ENCODE measurements at regions not wholly inside any gene's neighbourhood (a gene's known extent, or its start where the extent isn't known, plus 50 kb on each side); places are given as distances from the start of the nearest gene placed in this dataset.

GRCh38 chr16:80060470-80060869, 459.9 kb upstream of the MAF start:
- no peak overlapping the region for H3K27ac ChIP-seq (ENCODE audit: insufficient read depth, low read depth, low read length, poor library complexity, severe bottlenecking)
- no peaks in the 10 kb centered on the region for H3K27me3 ChIP-seq (ENCODE audit: control insufficient read depth, insufficient read depth, low read length, poor library complexity, severe bottlenecking)
- no peaks in the 10 kb centered on the region for H3K36me3 ChIP-seq (ENCODE audit: control insufficient read depth, insufficient read depth, low read length)
- 95% methylated on average over 3 of the region's 3 CpGs for WGBS, 2 experiments
- H3K4me3 ChIP-seq (ENCODE audit: insufficient read depth, low read depth, low read length) = no peak overlapping the region
- H3K4me1 ChIP-seq (ENCODE audit: control insufficient read depth, insufficient read depth, low read length) = no peaks in the 10 kb centered on the region
- no peaks in the 10 kb centered on the region for H3K9me3 ChIP-seq (ENCODE audit: control insufficient read depth, low read length)

DNA sequence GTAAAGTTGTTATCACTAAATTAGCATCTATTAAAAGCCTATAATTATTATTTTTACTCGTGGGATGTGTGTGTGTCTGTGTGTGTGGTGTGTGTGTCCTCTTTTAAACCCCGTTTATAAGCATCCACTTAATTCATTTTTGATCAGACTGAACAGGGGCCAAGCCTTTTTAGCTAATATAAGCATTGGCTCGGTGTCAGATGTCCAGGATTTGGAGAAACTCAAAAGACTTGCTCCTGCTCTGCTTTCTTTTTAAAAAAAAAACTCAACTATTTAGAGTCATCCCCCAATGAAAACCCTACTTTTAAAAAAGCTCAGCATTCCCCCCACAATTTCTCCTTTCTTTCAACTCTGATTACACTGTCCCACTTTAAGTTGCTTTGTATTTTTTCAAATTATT, 459.3 kb upstream of the MAF start:
- Histone ChIP-seq H3K36me3 (ENCODE audit: control insufficient read depth, insufficient read depth, low read length) (no peaks in the 10 kb centered on the region), H3K4me3 (ENCODE audit: insufficient read depth, low read depth, low read length) (no peak overlapping the region), H3K27me3 (ENCODE audit: control insufficient read depth, insufficient read depth, low read length, poor library complexity, severe bottlenecking) (no peaks in the 10 kb centered on the region), H3K9me3 (ENCODE audit: control insufficient read depth, low read length) (no peaks in the 10 kb centered on the region), H3K4me1 (ENCODE audit: control insufficient read depth, insufficient read depth, low read length) (no peaks in the 10 kb centered on the region), H3K27ac (ENCODE audit: insufficient read depth, low read depth, low read length, poor library complexity, severe bottlenecking) (no peak overlapping the region)
- 98 to 99% methylated on average over 2 of the region's 3 CpGs for WGBS, 2 experiments

GRCh38 chr16:80058214-80058613, 457.7 kb upstream of the MAF start:
- 93 to 96% methylated on average over 9 of the region's 9 CpGs for WGBS, 2 experiments
- no peaks in the 10 kb centered on the region for H3K9me3 ChIP-seq (ENCODE audit: control insufficient read depth, low read length)
- H3K36me3 ChIP-seq (ENCODE audit: control insufficient read depth, insufficient read depth, low read length) = no peaks in the 10 kb centered on the region
- H3K4me3 ChIP-seq (ENCODE audit: insufficient read depth, low read depth, low read length) = no peak overlapping the region
- H3K27ac ChIP-seq (ENCODE audit: insufficient read depth, low read depth, low read length, poor library complexity, severe bottlenecking) = no peak overlapping the region
- no peaks in the 10 kb centered on the region for H3K4me1 ChIP-seq (ENCODE audit: control insufficient read depth, insufficient read depth, low read length)
- H3K27me3 ChIP-seq (ENCODE audit: control insufficient read depth, insufficient read depth, low read length, poor library complexity, severe bottlenecking) = no peaks in the 10 kb centered on the region

DNA sequence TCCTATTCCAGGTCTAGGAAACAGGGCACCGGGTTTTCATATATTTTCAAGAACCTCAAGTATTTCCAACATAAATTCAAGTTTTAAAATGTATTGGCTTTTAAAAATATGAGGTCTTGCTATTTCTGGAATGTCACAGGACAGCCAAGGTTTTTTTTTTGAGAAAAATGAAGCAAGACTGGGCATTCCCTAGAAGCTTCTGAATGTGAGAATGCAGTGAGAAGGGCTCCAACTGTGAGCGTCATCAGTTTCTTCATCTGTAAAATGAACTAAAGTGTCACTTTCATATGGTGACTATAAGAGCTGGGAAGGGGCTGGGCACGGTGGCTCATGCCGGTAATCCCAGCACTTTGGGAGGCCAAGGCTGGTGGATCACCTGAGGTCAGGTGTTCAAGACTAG, 455.8 kb upstream of the MAF start:
- Histone ChIP-seq H3K27me3 (ENCODE audit: control insufficient read depth, insufficient read depth, low read length, poor library complexity, severe bottlenecking) (no peaks in the 10 kb centered on the region), H3K4me1 (ENCODE audit: control insufficient read depth, insufficient read depth, low read length) (no peaks in the 10 kb centered on the region), H3K9me3 (ENCODE audit: control insufficient read depth, low read length) (no peaks in the 10 kb centered on the region), H3K4me3 (ENCODE audit: insufficient read depth, low read depth, low read length) (no peak overlapping the region), H3K27ac (ENCODE audit: insufficient read depth, low read depth, low read length, poor library complexity, severe bottlenecking) (no peak overlapping the region), H3K36me3 (ENCODE audit: control insufficient read depth, insufficient read depth, low read length) (no peaks in the 10 kb centered on the region)
- 91 to 95% methylated on average over 4 of the region's 4 CpGs for WGBS, 2 experiments

DNA sequence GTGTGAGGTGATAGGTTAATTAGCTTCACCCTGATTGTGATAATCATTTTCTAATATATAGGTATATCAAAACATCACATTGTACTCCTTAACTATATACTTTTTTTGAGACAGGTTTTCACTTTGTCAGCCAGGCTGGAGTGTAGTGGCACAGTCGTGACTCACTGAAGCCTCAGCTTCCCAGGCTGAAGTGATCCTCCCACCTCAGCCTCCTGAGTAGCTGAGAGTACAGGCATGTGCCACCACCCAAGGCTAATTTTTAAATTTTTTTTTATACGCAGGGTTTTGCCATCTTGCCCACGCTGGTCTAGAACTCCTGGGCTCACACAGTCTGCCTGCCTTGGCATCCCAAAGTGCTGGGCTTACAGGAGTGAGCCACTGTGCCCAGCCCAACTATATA, 455.3 kb upstream of the MAF start:
- 94 to 97% methylated on average over 3 of the region's 3 CpGs for WGBS, 2 experiments
- Histone ChIP-seq H3K36me3 (ENCODE audit: control insufficient read depth, insufficient read depth, low read length) (no peaks in the 10 kb centered on the region), H3K9me3 (ENCODE audit: control insufficient read depth, low read length) (no peaks in the 10 kb centered on the region), H3K27me3 (ENCODE audit: control insufficient read depth, insufficient read depth, low read length, poor library complexity, severe bottlenecking) (no peaks in the 10 kb centered on the region), H3K27ac (ENCODE audit: insufficient read depth, low read depth, low read length, poor library complexity, severe bottlenecking) (no peak overlapping the region), H3K4me1 (ENCODE audit: control insufficient read depth, insufficient read depth, low read length) (no peaks in the 10 kb centered on the region), H3K4me3 (ENCODE audit: insufficient read depth, low read depth, low read length) (no peak overlapping the region)

GRCh38 chr16:80054647-80055046, 454.1 kb upstream of the MAF start:
- H3K9me3 ChIP-seq (ENCODE audit: control insufficient read depth, low read length) = no peaks in the 10 kb centered on the region
- H3K27ac ChIP-seq (ENCODE audit: insufficient read depth, low read depth, low read length, poor library complexity, severe bottlenecking) = no peak overlapping the region
- H3K36me3 ChIP-seq (ENCODE audit: control insufficient read depth, insufficient read depth, low read length) = no peaks in the 10 kb centered on the region
- 95 to 100% methylated on average over 2 of the region's 2 CpGs for WGBS, 2 experiments
- no peaks in the 10 kb centered on the region for H3K4me1 ChIP-seq (ENCODE audit: control insufficient read depth, insufficient read depth, low read length)
- no peaks in the 10 kb centered on the region for H3K27me3 ChIP-seq (ENCODE audit: control insufficient read depth, insufficient read depth, low read length, poor library complexity, severe bottlenecking)
- no peak overlapping the region for H3K4me3 ChIP-seq (ENCODE audit: insufficient read depth, low read depth, low read length)

GRCh38 chr16:80051040-80051439, 450.5 kb upstream of the MAF start:
- no peaks in the 10 kb centered on the region for H3K9me3 ChIP-seq (ENCODE audit: control insufficient read depth, low read length)

GRCh38 chr16:80048250-80048649, 447.7 kb upstream of the MAF start:
- H3K27me3 ChIP-seq (ENCODE audit: control insufficient read depth, insufficient read depth, low read length, poor library complexity, severe bottlenecking) = no peaks in the 10 kb centered on the region
- 80 to 95% methylated on average over 1 of the region's 1 CpG for WGBS, 2 experiments

More at GRCh38 chr16:80051040-80051439, 450.5 kb upstream of the MAF start:
- Histone ChIP-seq H3K4me3 (ENCODE audit: insufficient read depth, low read depth, low read length) (no peak overlapping the region), H3K27ac (ENCODE audit: insufficient read depth, low read depth, low read length, poor library complexity, severe bottlenecking) (no peak overlapping the region), H3K36me3 (ENCODE audit: control insufficient read depth, insufficient read depth, low read length) (no peaks in the 10 kb centered on the region), H3K27me3 (ENCODE audit: control insufficient read depth, insufficient read depth, low read length, poor library complexity, severe bottlenecking) (no peaks in the 10 kb centered on the region), H3K4me1 (ENCODE audit: control insufficient read depth, insufficient read depth, low read length) (peaks cover 1% of the 10 kb centered on the region)
- WGBS, 2 experiments = 86 to 89% methylated on average over 9 of the region's 9 CpGs

DNA sequence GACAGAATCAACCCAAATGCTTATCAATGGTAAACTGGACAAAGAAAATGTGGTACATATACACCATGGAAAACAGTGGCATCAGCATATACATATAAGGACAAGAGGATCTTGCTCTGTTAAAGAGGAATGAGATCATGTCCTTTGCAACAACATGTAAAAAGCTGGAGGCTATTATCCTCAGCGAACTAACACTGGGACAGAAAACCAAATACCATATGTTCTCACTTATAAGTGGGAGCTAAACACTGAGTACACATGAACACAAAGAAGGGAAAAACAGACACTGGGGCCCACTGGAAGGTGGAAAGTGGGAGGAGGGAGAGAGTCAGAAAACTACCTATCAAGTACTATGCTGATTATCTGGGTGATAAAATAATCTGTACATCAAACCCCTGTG, 447.3 kb upstream of the MAF start:
- Histone ChIP-seq H3K9me3 (ENCODE audit: control insufficient read depth, low read length) (no peaks in the 10 kb centered on the region), H3K4me1 (ENCODE audit: control insufficient read depth, insufficient read depth, low read length) (peaks cover 5% of the 10 kb centered on the region), H3K4me3 (ENCODE audit: insufficient read depth, low read depth, low read length) (no peak overlapping the region), H3K27me3 (ENCODE audit: control insufficient read depth, insufficient read depth, low read length, poor library complexity, severe bottlenecking) (no peaks in the 10 kb centered on the region), H3K36me3 (ENCODE audit: control insufficient read depth, insufficient read depth, low read length) (no peaks in the 10 kb centered on the region), H3K27ac (ENCODE audit: insufficient read depth, low read depth, low read length, poor library complexity, severe bottlenecking) (no peak overlapping the region)
- 80 to 100% methylated on average over 1 of the region's 1 CpG for WGBS, 2 experiments

More at GRCh38 chr16:80048250-80048649, 447.7 kb upstream of the MAF start:
- Histone ChIP-seq H3K36me3 (ENCODE audit: control insufficient read depth, insufficient read depth, low read length) (no peaks in the 10 kb centered on the region), H3K4me3 (ENCODE audit: insufficient read depth, low read depth, low read length) (no peak overlapping the region), H3K9me3 (ENCODE audit: control insufficient read depth, low read length) (no peaks in the 10 kb centered on the region), H3K4me1 (ENCODE audit: control insufficient read depth, insufficient read depth, low read length) (peaks cover 5% of the 10 kb centered on the region), H3K27ac (ENCODE audit: insufficient read depth, low read depth, low read length, poor library complexity, severe bottlenecking) (no peak overlapping the region)

DNA sequence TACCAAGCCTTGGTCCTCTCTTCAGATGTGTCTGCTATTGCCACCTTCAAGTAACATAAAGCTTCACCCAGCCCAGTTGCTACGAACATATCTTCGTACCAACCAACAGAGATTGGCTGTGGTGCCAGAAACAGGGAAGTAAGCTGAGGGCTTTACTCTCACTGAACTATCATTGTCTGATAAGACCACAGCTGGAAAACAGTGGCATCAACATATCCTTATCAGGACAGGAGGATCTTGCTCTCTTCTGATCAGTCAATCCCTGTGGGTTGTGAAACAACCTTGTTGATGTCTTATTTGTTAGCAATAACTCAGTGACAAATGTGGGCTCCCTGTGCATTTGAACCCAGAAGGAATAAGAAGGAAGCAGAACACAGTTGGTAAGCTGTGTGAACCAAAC, 446.3 kb upstream of the MAF start:
- no peak overlapping the region for H3K27ac ChIP-seq (ENCODE audit: insufficient read depth, low read depth, low read length, poor library complexity, severe bottlenecking)
- H3K27me3 ChIP-seq (ENCODE audit: control insufficient read depth, insufficient read depth, low read length, poor library complexity, severe bottlenecking) = no peaks in the 10 kb centered on the region
- 97 to 100% methylated on average over 2 of the region's 2 CpGs for WGBS, 2 experiments
- no peaks in the 10 kb centered on the region for H3K9me3 ChIP-seq (ENCODE audit: control insufficient read depth, low read length)
- H3K36me3 ChIP-seq (ENCODE audit: control insufficient read depth, insufficient read depth, low read length) = no peaks in the 10 kb centered on the region
- H3K4me1 ChIP-seq (ENCODE audit: control insufficient read depth, insufficient read depth, low read length) = peaks cover 5% of the 10 kb centered on the region
- H3K4me3 ChIP-seq (ENCODE audit: insufficient read depth, low read depth, low read length) = no peak overlapping the region

- Histone ChIP-seq H3K27ac (ENCODE audit: insufficient read depth, low read depth, low read length, poor library complexity, severe bottlenecking) (no peak overlapping the region), H3K27me3 (ENCODE audit: control insufficient read depth, insufficient read depth, low read length, poor library complexity, severe bottlenecking) (peaks cover 5% of the 10 kb centered on the region), H3K4me1 (ENCODE audit: control insufficient read depth, insufficient read depth, low read length) (peaks cover 5% of the 10 kb centered on the region), H3K9me3 (ENCODE audit: control insufficient read depth, low read length) (no peaks in the 10 kb centered on the region), H3K36me3 (ENCODE audit: control insufficient read depth, insufficient read depth, low read length) (no peaks in the 10 kb centered on the region), H3K4me3 (ENCODE audit: insufficient read depth, low read depth, low read length) (no peak overlapping the region)
- WGBS, 2 experiments = 24 to 30% methylated on average over 3 of the region's 3 CpGs
These were observed 445.7 kb upstream of the MAF start for GRCh38 chr16:80046261-80046660.
